H1 (cell line): ENCODE measurements at regions not wholly inside any gene's neighbourhood (a gene's known extent, or its start where the extent isn't known, plus 50 kb on each side); places are given as distances from the start of the nearest gene placed in this dataset.

Experiments
- CTCF ChIA-PET: fragments of 300-600 bp; sonication (Branson Sonifier 250); formaldehyde crosslinking; loops from one replicate; lab custom pipeline; 2021; ENCODE audit not compliant: partially characterized antibody; lab: Charles Lee
- POLR2A ChIA-PET: fragments of 300-600 bp; sonication (Branson Sonifier 250); formaldehyde crosslinking; loops from one replicate; lab custom pipeline; 2021; ENCODE audit warnings: inconsistent platforms; ENCODE audit not compliant: partially characterized antibody; lab: Charles Lee
- DNase-seq, 2 experiments: peaks; one replicate each; pipeline versions ENCODE4 v3.0.0 to v3.0.0-alpha.2; 2010 to 2022; ENCODE audit warnings: low spot score in 2 of 2, low read depth in 1 of 2, mixed read lengths in 1 of 2
- FAIRE-seq: peaks from 2 replicates; lab custom pipeline; 2011; peaks lifted over from hg19 to GRCh38; lab: Jason Lieb, UNC
- H2AFZ ChIP-seq: 2 replicates; pipeline ENCODE4 v1.8.1; 2012; ENCODE audit warnings: low read length, inconsistent platforms
- H2AK5ac ChIP-seq: 2 replicates; pipeline ENCODE4 v1.6.1; 2013; ENCODE audit warnings: low read depth, low read length
- H2BK120ac ChIP-seq: replicated peaks from 2 replicates; pipeline ENCODE3; 2013; ENCODE audit warnings: low read depth, low read length, inconsistent platforms
- H2BK12ac ChIP-seq: 2 replicates; pipeline ENCODE4 v1.6.1; 2013; ENCODE audit warnings: low read depth, low read length
- H2BK15ac ChIP-seq: 2 replicates; pipeline ENCODE4 v1.6.1; 2013; ENCODE audit warnings: low read length
- H2BK20ac ChIP-seq: 2 replicates; pipeline ENCODE4 v1.6.1; 2013; ENCODE audit warnings: low read length
- H2BK5ac ChIP-seq: 2 replicates; pipeline ENCODE4 v1.6.1; 2013; ENCODE audit warnings: low read depth, low read length
- H3K14ac ChIP-seq: 2 replicates; pipeline ENCODE4 v1.6.1; 2013; ENCODE audit warnings: inconsistent platforms; ENCODE audit not compliant: insufficient read length
- H3K18ac ChIP-seq: 2 replicates; pipeline ENCODE4 v1.6.1; 2013; ENCODE audit warnings: low read length; ENCODE audit errors: extremely low read depth
- H3K23ac ChIP-seq: 2 replicates; pipeline ENCODE4 v1.6.1; 2013; ENCODE audit warnings: inconsistent platforms; ENCODE audit not compliant: insufficient read length
- H3K23me2 ChIP-seq: 2 replicates; pipeline ENCODE4 v1.6.1; 2013; ENCODE audit warnings: low read depth, low read length
- H3K27ac ChIP-seq: 2 replicates; pipeline ENCODE4 v1.6.1; 2011; ENCODE audit warnings: low read depth, low read length, inconsistent platforms
- H3K27me3 ChIP-seq, 4 experiments: replicated peaks in 1 of 4; 1 replicate in 1 of 4; 2 replicates in 3 of 4; pipeline versions ENCODE4 v1.6.1 to v1.8.1; 2011 to 2013; ENCODE audit warnings: low read length in 3 of 4, mild to moderate bottlenecking in 3 of 4, inconsistent platforms in 2 of 4, mixed read lengths in 2 of 4, moderate library complexity in 1 of 4; ENCODE audit not compliant: control insufficient read depth in 3 of 4, insufficient read depth in 3 of 4; ENCODE audit errors: extremely low read depth in 1 of 4
- H3K36me3 ChIP-seq, 4 experiments: 2 replicates each; pipeline versions ENCODE4 v1.6.1 to v1.8.1; 2011 to 2013; ENCODE audit warnings: mild to moderate bottlenecking in 4 of 4, low read length in 3 of 4, moderate library complexity in 2 of 4, control low read depth in 1 of 4, inconsistent platforms in 1 of 4; ENCODE audit not compliant: insufficient read depth in 4 of 4, control insufficient read depth in 2 of 4
- H3K4ac ChIP-seq: replicated peaks from 2 replicates; pipeline ENCODE3; 2013; ENCODE audit warnings: low read length, low read depth, mixed read lengths, inconsistent platforms; ENCODE audit not compliant: insufficient read length
- H3K4me1 ChIP-seq, 4 experiments: replicated peaks in 1 of 4; 1 replicate in 1 of 4; 2 replicates in 3 of 4; pipeline versions ENCODE4 v1.6.1 to v1.8.1; 2011 to 2013; ENCODE audit warnings: low read length in 3 of 4, inconsistent platforms in 2 of 4, mixed read lengths in 1 of 4; ENCODE audit not compliant: insufficient read depth in 4 of 4, control insufficient read depth in 3 of 4
- H3K4me2 ChIP-seq, 2 experiments: 2 replicates each; pipeline versions ENCODE4 v1.6.1 to v1.8.1; 2011 to 2013; ENCODE audit warnings: low read depth in 2 of 2, low read length in 2 of 2, control low read depth in 1 of 2, inconsistent platforms in 1 of 2, mild to moderate bottlenecking in 1 of 2; ENCODE audit not compliant: insufficient read depth in 1 of 2
- H3K4me3 ChIP-seq, 4 experiments: fragments of 200-600, 300-600 bp in 1 of 4; sonication (generic), shearing (Covaris generic), sonication (Bioruptor Twin) in 1 of 4; 2 replicates each; pipeline versions ENCODE4 v1.5.1 to v1.8.1; 2011 to 2016; ENCODE audit warnings: low read length in 4 of 4, low read depth in 3 of 4, control low read depth in 2 of 4, inconsistent platforms in 2 of 4, mild to moderate bottlenecking in 2 of 4, mixed read lengths in 1 of 4, moderate library complexity in 1 of 4; ENCODE audit not compliant: insufficient read depth in 2 of 4; ENCODE audit errors: extremely low read depth in 1 of 4
- H3K56ac ChIP-seq: replicated peaks from 2 replicates; pipeline ENCODE3; 2013; ENCODE audit warnings: low read depth, mild to moderate bottlenecking, mixed read lengths, low read length, inconsistent platforms; ENCODE audit not compliant: insufficient read length
- H3K79me1 ChIP-seq: 2 replicates; pipeline ENCODE4 v1.6.1; 2013; ENCODE audit warnings: low read depth, low read length, control low read depth
- H3K79me2 ChIP-seq, 2 experiments: 2 replicates each; pipeline versions ENCODE4 v1.6.1 to v1.8.1; 2012 to 2013; ENCODE audit warnings: low read length in 2 of 2, mild to moderate bottlenecking in 2 of 2, inconsistent platforms in 1 of 2; ENCODE audit not compliant: insufficient read depth in 2 of 2, control insufficient read depth in 1 of 2
- H3K9ac ChIP-seq, 4 experiments: replicated peaks in 1 of 4; 1 replicate in 1 of 4; 2 replicates in 3 of 4; pipeline versions ENCODE4 v1.6.1 to v1.8.1; 2011 to 2013; ENCODE audit warnings: low read depth in 3 of 4, low read length in 3 of 4, control low read depth in 2 of 4, mild to moderate bottlenecking in 2 of 4, moderate library complexity in 2 of 4, inconsistent platforms in 1 of 4; ENCODE audit errors: extremely low read depth in 1 of 4
- H3K9me3 ChIP-seq, 2 experiments: 2 replicates each; pipeline versions ENCODE4 v1.6.1 to v1.8.1; 2012 to 2013; ENCODE audit warnings: mild to moderate bottlenecking in 2 of 2, moderate library complexity in 2 of 2, control low read depth in 1 of 2, inconsistent platforms in 1 of 2, low read depth in 1 of 2, low read length in 1 of 2, mixed read lengths in 1 of 2; ENCODE audit not compliant: insufficient read depth in 2 of 2
- H4K20me1 ChIP-seq, 2 experiments: replicated peaks in 1 of 2; 2 replicates each; pipeline versions ENCODE3 to v1.8.1; 2011 to 2013; ENCODE audit warnings: inconsistent platforms in 2 of 2, low read length in 2 of 2, mild to moderate bottlenecking in 1 of 2; ENCODE audit not compliant: insufficient read depth in 2 of 2, control insufficient read depth in 1 of 2
- H4K5ac ChIP-seq: 2 replicates; pipeline ENCODE4 v1.6.1; 2013; ENCODE audit warnings: low read length, low read depth, mixed read lengths, inconsistent platforms; ENCODE audit not compliant: insufficient read length
- H4K8ac ChIP-seq: 2 replicates; pipeline ENCODE4 v1.8.0; 2013; ENCODE audit warnings: mild to moderate bottlenecking, moderate library complexity, low read length, inconsistent platforms; ENCODE audit not compliant: insufficient read depth; ENCODE audit errors: extremely low read depth
- H4K91ac ChIP-seq: replicated peaks from 2 replicates; pipeline ENCODE3; 2013; ENCODE audit warnings: low read length, mixed read lengths, inconsistent platforms; ENCODE audit not compliant: insufficient read length
- BACH1 ChIP-seq: IDR thresholded peaks from 2 replicates; pipeline ENCODE4 v1.6.1; 2012; ENCODE audit warnings: low read length, improper control_type of control experiment
- BCL11A ChIP-seq, 2 experiments: IDR thresholded peaks; one replicate each; pipeline ENCODE4 v1.6.1; 2011; ENCODE audit warnings: low read depth in 2 of 2, low read length in 2 of 2, mild to moderate bottlenecking in 2 of 2
- CBX8 ChIP-seq: fragments of 300-800, 300-1000 bp; sonication (generic); IDR thresholded peaks from 2 replicates; pipeline ENCODE4 v1.7.1; 2016; ENCODE audit warnings: low read depth, low read length, borderline replicate concordance
- CREB1 ChIP-seq: IDR thresholded peaks from 2 replicates; pipeline ENCODE4 v1.6.1; 2012; ENCODE audit warnings: inconsistent platforms
- EGR1 ChIP-seq: IDR thresholded peaks from 2 replicates; pipeline ENCODE4 v1.6.1; 2011; ENCODE audit warnings: low read depth, low read length, borderline replicate concordance
- HDAC2 ChIP-seq, 2 experiments: fragments of 300-600 bp in 1 of 2; sonication (generic) in 1 of 2; IDR thresholded peaks; 2 replicates each; pipeline ENCODE4 v1.6.1; 2011 to 2012; ENCODE audit warnings: low read depth in 2 of 2, low read length in 2 of 2, mild to moderate bottlenecking in 2 of 2, moderate library complexity in 2 of 2, borderline replicate concordance in 1 of 2, inconsistent platforms in 1 of 2
- KDM4A ChIP-seq: IDR thresholded peaks from one replicate; pipeline ENCODE4 v1.7.1; 2012; ENCODE audit warnings: low read depth, mild to moderate bottlenecking, moderate library complexity, low read length, inconsistent platforms; ENCODE audit not compliant: severe bottlenecking
- NANOG ChIP-seq: IDR thresholded peaks from 2 replicates; pipeline ENCODE4 v1.6.1; 2011; ENCODE audit warnings: low read length, low read depth, mild to moderate bottlenecking, inconsistent platforms; ENCODE audit not compliant: insufficient read depth, poor library complexity, severe bottlenecking
- POLR2A ChIP-seq, 2 experiments: IDR thresholded peaks; 1 replicate in 1 of 2; 2 replicates in 1 of 2; pipeline ENCODE4 v1.6.1; 2011; ENCODE audit warnings: low read depth in 2 of 2, low read length in 2 of 2, mild to moderate bottlenecking in 2 of 2; ENCODE audit errors: control extremely low read depth in 1 of 2
- POLR2AphosphoS5 ChIP-seq: IDR thresholded peaks from 2 replicates; pipeline ENCODE4 v1.6.1; 2011; ENCODE audit warnings: low read depth, low read length
- SP4 ChIP-seq: IDR thresholded peaks from 2 replicates; pipeline ENCODE4 v1.6.1; 2012; ENCODE audit warnings: low read length, inconsistent platforms
- SRF ChIP-seq: IDR thresholded peaks from 2 replicates; pipeline ENCODE4 v1.6.1; 2011; ENCODE audit warnings: mild to moderate bottlenecking, low read depth, low read length, moderate library complexity
- WGBS, 2 experiments: shearing (Covaris generic) in 1 of 2; methylation state at CpG; one replicate each; pipeline versions ENCODE4 v1.1.6 to v1.1.7; 2013 to 2015; ENCODE audit warnings: low lambda C conversion rate in 2 of 2, mixed read lengths in 2 of 2, inconsistent platforms in 1 of 2, low coverage in 1 of 2, missing lambda C conversion rate in 1 of 2; ENCODE audit not compliant: insufficient replicate concordance in 2 of 2, insufficient coverage in 1 of 2, insufficient read length in 1 of 2; ENCODE audit errors: extremely low coverage in 1 of 2, missing lambda C conversion rate in 1 of 2; 5-methylcytosine and 5-hydroxymethylcytosine counted together

- Histone ChIP-seq H3K79me1 (no peaks in the 10 kb centered on the region), H3K9ac (no peak overlapping the region), H2AK5ac (no peak overlapping the region), H4K91ac (no peak overlapping the region), H3K14ac (no peak overlapping the region), H2BK120ac (no peak overlapping the region), H3K27ac (no peak overlapping the region), H4K20me1 (no peaks in the 10 kb centered on the region), H3K27me3 (peaks cover 7 to 46% (median 16%) of the 10 kb centered on the region in 4 experiments), H2BK20ac (no peak overlapping the region), H3K4me1 (no peaks in the 10 kb centered on the region), H3K56ac (no peak overlapping the region), H2BK15ac (no peak overlapping the region), H4K8ac (no peak overlapping the region), H3K36me3 (no peaks in the 10 kb centered on the region), H3K4me2 (no peak overlapping the region), H4K5ac (no peak overlapping the region), H2BK12ac (no peak overlapping the region), H3K9me3 (peaks cover 21 to 56% of the 10 kb centered on the region in 2 experiments; a peak in 3 of 4 replicates), H3K79me2 (no peaks in the 10 kb centered on the region), H3K23ac (no peak overlapping the region), H2BK5ac (no peak overlapping the region), H3K23me2 (no peaks in the 10 kb centered on the region), H3K18ac (no peak overlapping the region), H2AFZ (no peak overlapping the region), H3K4ac (no peak overlapping the region), H3K4me3 (no peak overlapping the region)
- POLR2A ChIA-PET: no interaction called here
- DNase-seq (no peak), FAIRE-seq (no peak)
- TF ChIP-seq BCL11A (IDR thresholded peaks at IDR 0.05; ENCODE audit: low read depth in 2 of 2, low read length in 2 of 2) (no peak), CREB1 (no peak), HDAC2 (IDR thresholded peaks at IDR 0.05; ENCODE audit: borderline replicate concordance in 1 of 2, low read depth in 2 of 2, low read length in 2 of 2) (no peak), SRF (no peak), BACH1 (no peak), KDM4A (no peak), CBX8 (no peak), NANOG (no peak), POLR2A (IDR thresholded peaks at IDR 0.05; ENCODE audit: control extremely low read depth in 1 of 2, low read depth in 2 of 2, low read length in 2 of 2) (no peak), POLR2AphosphoS5 (no peak), EGR1 (no peak), SP4 (no peak)
- CTCF ChIA-PET: no interaction called here
- WGBS, 2 experiments: 76% methylated on average over 6 of the region's 6 CpGs; no CpG with 5 or more reads in 1 of the 2 experiments
Measured at GRCh38 chr22:22834783-22835182, 52.8 kb upstream of the IGLL5 start.
